ENCODE measurements at regions not wholly inside any gene's neighbourhood (a gene's known extent, or its start where the extent isn't known, plus 50 kb on each side); places are given as distances from the start of the nearest gene placed in this dataset.
A peak's percentile ranks its signal among the peaks of the same experiment; 100 is the strongest.
"Not testable (repeated sequence)": the region's sequence is repeated elsewhere in the genome, so short reads cannot be mapped to it uniquely, and the experiment has no call there.

DNA sequence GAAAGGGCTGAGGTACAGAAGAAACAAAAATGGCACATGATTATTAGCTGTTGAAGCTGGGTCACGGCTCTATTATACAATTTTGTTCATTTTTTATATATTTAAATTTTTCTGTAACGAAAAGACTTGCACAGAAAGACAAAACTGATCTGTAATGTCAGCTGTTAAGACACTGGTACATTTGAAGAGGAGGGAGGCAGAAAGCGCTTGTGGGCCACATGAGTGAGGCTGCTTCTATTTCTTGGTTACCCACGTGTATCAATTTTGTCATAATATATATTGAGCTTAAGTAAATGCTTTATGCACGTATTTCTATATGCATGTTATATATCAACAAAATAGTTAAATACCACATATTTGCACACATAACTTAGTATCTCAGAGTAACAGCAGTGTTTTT, 151.8 kb upstream of the KCNJ18 start:
- peaks cover 22% of the 10 kb centered on the region for H3K4me1 Mint-ChIP-seq (ENCODE audit: low read depth)
- H3K27me3 Mint-ChIP-seq: no peaks in the 10 kb centered on the region
- H3K9me3 Mint-ChIP-seq: peaks cover 19% of the 10 kb centered on the region
- H3K36me3 Mint-ChIP-seq: peaks cover 45% of the 10 kb centered on the region
- ChIA-PET CTCF (no interaction called here), POLR2A (no interaction called here)
- DNase-seq: no peak
- H3K27ac Mint-ChIP-seq: no peak overlapping the region
- no peak overlapping the region for H3K4me3 Mint-ChIP-seq
- intact Hi-C loops (cut with micrococcal nuclease): no loop called here

GRCh38 chr17:21542070-21542469, 150.3 kb upstream of the KCNJ18 start:
- CTCF ChIA-PET: no interaction called here
- H3K4me3 Mint-ChIP-seq: no peak overlapping the region

GRCh38 chr17:21542991-21543390, 149.3 kb upstream of the KCNJ18 start:
- H3K4me3 Mint-ChIP-seq: no peak overlapping the region
- no peak for DNase-seq
- H3K36me3 Mint-ChIP-seq: peaks cover 31% of the 10 kb centered on the region
- intact Hi-C loops (cut with micrococcal nuclease): no loop called here
- H3K27me3 Mint-ChIP-seq: no peaks in the 10 kb centered on the region
- POLR2A ChIA-PET: no interaction called here
- H3K27ac Mint-ChIP-seq: no peak overlapping the region
- CTCF ChIA-PET: no interaction called here
- peaks cover 27% of the 10 kb centered on the region for H3K4me1 Mint-ChIP-seq (ENCODE audit: low read depth)
- peaks cover 7% of the 10 kb centered on the region for H3K9me3 Mint-ChIP-seq

More at GRCh38 chr17:21542070-21542469, 150.3 kb upstream of the KCNJ18 start:
- Mint-ChIP-seq H3K4me1 (ENCODE audit: low read depth) (peaks cover 26% of the 10 kb centered on the region), H3K27me3 (no peaks in the 10 kb centered on the region), H3K9me3 (peaks cover 13% of the 10 kb centered on the region), H3K27ac (no peak overlapping the region), H3K36me3 (peaks cover 37% of the 10 kb centered on the region)
- no peak for DNase-seq
- intact Hi-C loops (cut with micrococcal nuclease): no loop called here
- POLR2A ChIA-PET: no interaction called here

DNA sequence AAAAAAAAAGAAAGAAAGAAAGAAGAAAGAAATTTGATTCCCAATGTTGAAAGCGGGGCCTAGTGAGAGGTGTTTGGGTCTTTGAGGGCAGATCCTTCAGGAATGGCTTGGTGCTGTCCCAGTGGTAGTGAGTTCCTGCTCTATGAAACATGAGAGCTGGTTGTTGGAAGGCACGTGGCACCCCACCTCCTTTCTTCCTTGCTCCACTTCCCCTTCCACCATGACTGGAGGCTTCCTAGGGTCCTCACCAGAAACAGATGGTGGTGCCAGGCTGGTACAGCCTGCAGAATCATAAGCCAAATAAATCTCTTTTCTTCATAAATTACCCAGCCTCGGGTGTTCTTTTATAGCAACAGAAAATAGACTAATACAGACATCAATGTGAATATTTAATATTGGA, 147.3 kb upstream of the KCNJ18 start:
- peaks cover 26% of the 10 kb centered on the region for H3K4me1 Mint-ChIP-seq (ENCODE audit: low read depth)
- no peaks in the 10 kb centered on the region for H3K9me3 Mint-ChIP-seq
- POLR2A ChIA-PET: no interaction called here
- no peaks in the 10 kb centered on the region for H3K27me3 Mint-ChIP-seq
- intact Hi-C loops (cut with micrococcal nuclease): no loop called here
- H3K27ac Mint-ChIP-seq: no peak overlapping the region
- no peak overlapping the region for H3K4me3 Mint-ChIP-seq
- H3K36me3 Mint-ChIP-seq: peaks cover 45% of the 10 kb centered on the region
- no peak for DNase-seq
- CTCF ChIA-PET: no interaction called here

- intact Hi-C loops (cut with micrococcal nuclease): no loop called here
- no peaks in the 10 kb centered on the region for H3K9me3 Mint-ChIP-seq
- peaks cover 2% of the 10 kb centered on the region for H3K27me3 Mint-ChIP-seq
- H3K4me1 Mint-ChIP-seq (ENCODE audit: low read depth): peaks cover 32% of the 10 kb centered on the region
- ChIA-PET CTCF (interaction anchor here (1.0 to 2.0 kb wide), 2 partner anchors 35 to 91 kb away, joined by 3 to 9 read pairs; no protein-coding TSS in a partner anchor), POLR2A (no interaction called here)
- no peak overlapping the region for H3K4me3 Mint-ChIP-seq
- H3K36me3 Mint-ChIP-seq: peaks cover 34% of the 10 kb centered on the region
- no peak overlapping the region for H3K27ac Mint-ChIP-seq
- no peak for DNase-seq
These were observed 144.1 kb upstream of the KCNJ18 start for GRCh38 chr17:21548236-21548635.

GRCh38 chr17:21549107-21549687, 143.1 kb upstream of the KCNJ18 start:
- ChIA-PET CTCF (interaction anchor here (1.0 to 1.2 kb wide), 2 partner anchors 8 to 92 kb away, joined by 3 to 4 read pairs; no protein-coding TSS in a partner anchor), POLR2A (interaction anchor here (0.6 to 1.1 kb wide), 2 partner anchors 13 to 92 kb away, joined by 3 to 4 read pairs; no protein-coding TSS in a partner anchor)
- H3K4me3 Mint-ChIP-seq: peak overlapping the region; percentile 88
- H3K4me1 Mint-ChIP-seq (ENCODE audit: low read depth): peaks cover 32% of the 10 kb centered on the region
- H3K36me3 Mint-ChIP-seq: peaks cover 33% of the 10 kb centered on the region
- intact Hi-C loops (cut with micrococcal nuclease): loop anchor here (1.0 kb wide), 1 partner anchor 10 kb away; no protein-coding TSS in a partner anchor
- peak; percentile 76 for DNase-seq
- peaks cover 6% of the 10 kb centered on the region for H3K27me3 Mint-ChIP-seq
- H3K27ac Mint-ChIP-seq: peak overlapping the region; percentile 73
- peaks cover 4% of the 10 kb centered on the region for H3K9me3 Mint-ChIP-seq

DNA sequence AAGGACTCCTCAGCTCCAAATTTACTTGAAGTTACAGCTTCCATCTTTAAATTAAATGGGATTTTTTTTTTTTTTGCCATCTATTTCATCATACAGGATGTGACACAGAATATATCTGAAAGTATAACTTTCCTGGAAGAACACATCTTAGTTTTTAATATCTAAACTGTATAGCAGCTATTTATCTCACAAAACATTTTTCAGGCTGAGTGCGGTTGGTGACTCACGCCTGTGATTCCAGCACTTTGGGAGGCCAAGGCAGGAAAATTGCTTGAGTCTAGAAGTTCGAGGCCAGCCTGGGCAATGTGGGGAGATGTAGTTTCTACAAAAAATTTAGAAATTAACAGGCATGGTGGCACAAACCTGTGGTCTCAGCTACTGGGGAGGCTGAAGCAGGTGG, 142.3 kb upstream of the KCNJ18 start:
- Mint-ChIP-seq H3K4me3 (peak overlapping the region; percentile 88), H3K27ac (peak overlapping the region; percentile 73), H3K36me3 (peaks cover 26% of the 10 kb centered on the region), H3K4me1 (ENCODE audit: low read depth) (peaks cover 32% of the 10 kb centered on the region)
- not testable (repeated sequence) for H3K9me3 Mint-ChIP-seq, H3K27me3 Mint-ChIP-seq
- POLR2A ChIA-PET: interaction anchor here (0.6 to 1.9 kb wide), 4 partner anchors 14 to 263 kb away, joined by 3 to 5 read pairs (median 4); no protein-coding TSS in a partner anchor
- DNase-seq: peak; percentile 69
- intact Hi-C loops (cut with micrococcal nuclease): loop anchor here (5.0 kb wide), 1 partner anchor 263 kb away; no protein-coding TSS in a partner anchor
- CTCF ChIA-PET: interaction anchor here (1.2 to 1.5 kb wide), 3 partner anchors 9 to 93 kb away, joined by 3 to 5 read pairs (median 4); no protein-coding TSS in a partner anchor

DNA sequence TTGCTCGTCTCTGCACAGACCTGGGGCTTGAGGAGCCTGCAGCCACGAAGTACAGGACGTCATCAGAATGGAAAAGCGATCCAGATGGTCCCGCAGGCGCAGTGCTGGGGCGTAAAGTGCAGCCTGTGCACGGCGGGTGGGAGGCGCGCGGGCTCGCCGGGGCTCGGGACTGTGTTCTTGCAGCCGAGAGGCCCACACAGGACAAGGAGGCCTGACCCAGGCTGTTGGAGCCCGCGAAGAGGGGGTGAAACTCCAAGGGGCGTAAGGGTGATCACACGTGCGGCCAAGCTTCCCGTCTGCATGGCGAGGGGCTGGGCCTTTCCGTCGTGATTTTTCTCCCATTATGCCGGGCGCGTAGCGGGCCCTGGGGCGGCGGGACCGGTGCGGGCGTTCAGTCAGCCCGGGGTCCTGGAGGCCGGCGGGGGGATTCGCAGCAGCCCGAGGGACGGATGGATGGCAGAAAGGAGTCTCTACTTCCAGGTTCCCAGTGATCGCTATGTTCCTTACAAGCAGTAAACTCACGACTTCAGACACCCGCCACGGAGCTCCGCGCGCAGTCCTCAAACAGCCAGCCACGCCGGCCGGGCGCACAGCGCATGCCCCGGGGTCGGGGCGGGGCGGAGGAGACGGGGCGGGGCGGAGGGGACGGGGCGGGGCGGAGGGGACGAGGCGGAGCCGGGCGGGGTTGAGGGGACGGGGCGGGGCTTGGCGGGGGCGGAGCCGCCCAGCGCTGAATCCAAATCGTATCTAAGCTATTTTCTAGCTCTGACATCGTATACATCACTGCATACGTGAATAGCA, 141.0 kb upstream of the KCNJ18 start:
- peak; percentile 86 for DNase-seq
- Mint-ChIP-seq H3K4me3 (peak overlapping the region; percentile 88), H3K27me3 (peaks cover 13% of the 10 kb centered on the region), H3K36me3 (peaks cover 20% of the 10 kb centered on the region), H3K4me1 (ENCODE audit: low read depth) (peaks cover 29% of the 10 kb centered on the region), H3K27ac (peak overlapping the region; percentile 66), H3K9me3 (peaks cover 11% of the 10 kb centered on the region)
- CTCF ChIA-PET: interaction anchor here (1.5 to 2.1 kb wide), 2 partner anchors 38 to 94 kb away, joined by 5 to 6 read pairs; no protein-coding TSS in a partner anchor
- intact Hi-C loops (cut with micrococcal nuclease): loop anchor here (5.0 kb wide), 1 partner anchor 264 kb away; no protein-coding TSS in a partner anchor
- POLR2A ChIA-PET: interaction anchor here (0.9 to 1.9 kb wide), 3 partner anchors 19 to 275 kb away, joined by 3 to 5 read pairs (median 4); no protein-coding TSS in a partner anchor

- intact Hi-C loops (cut with micrococcal nuclease); H3K4me1 Mint-ChIP-seq (ENCODE audit: low read depth); POLR2A ChIA-PET; CTCF ChIA-PET; H3K36me3 Mint-ChIP-seq; H3K4me3 Mint-ChIP-seq; H3K27ac Mint-ChIP-seq; DNase-seq: not testable (repeated sequence)
- Mint-ChIP-seq H3K27me3 (peaks cover 16% of the 10 kb centered on the region), H3K9me3 (peaks cover 24% of the 10 kb centered on the region)
These were observed 133.4 kb upstream of the KCNJ18 start for GRCh38 chr17:21558921-21559320.

- peaks cover 6% of the 10 kb centered on the region for H3K27me3 Mint-ChIP-seq
- ChIA-PET POLR2A (no interaction called here), CTCF (no interaction called here)
- H3K4me3 Mint-ChIP-seq: no peak overlapping the region
- no peak for DNase-seq
- H3K4me1 Mint-ChIP-seq (ENCODE audit: low read depth): no peaks in the 10 kb centered on the region
- H3K9me3 Mint-ChIP-seq: peaks cover 6% of the 10 kb centered on the region
- intact Hi-C loops (cut with micrococcal nuclease): no loop called here
- no peak overlapping the region for H3K27ac Mint-ChIP-seq
- H3K36me3 Mint-ChIP-seq: peaks cover 2% of the 10 kb centered on the region
These were observed 128.1 kb upstream of the KCNJ18 start for GRCh38 chr17:21564262-21564661.

DNA sequence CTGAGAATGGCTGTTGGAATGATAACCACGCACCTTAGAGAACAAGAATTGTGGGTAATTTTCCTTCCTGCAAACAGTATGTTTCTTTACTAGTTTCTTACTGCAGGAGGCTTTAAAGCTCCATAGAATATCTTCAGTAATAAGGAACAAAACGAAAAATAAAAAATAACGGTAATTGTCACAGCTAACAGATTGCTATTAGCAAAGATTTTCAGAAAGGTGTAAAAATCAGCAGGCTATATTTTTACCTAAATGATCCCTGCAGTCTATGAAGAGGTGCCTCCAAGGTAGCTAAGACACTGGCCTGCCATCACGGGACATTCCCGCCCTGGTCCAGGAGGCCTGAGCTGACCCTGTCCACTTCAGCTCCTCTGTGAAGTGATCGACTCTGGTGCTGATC, 127.6 kb upstream of the KCNJ18 start:
- DNase-seq; H3K27me3 Mint-ChIP-seq; H3K36me3 Mint-ChIP-seq; H3K27ac Mint-ChIP-seq; H3K9me3 Mint-ChIP-seq; POLR2A ChIA-PET; intact Hi-C loops (cut with micrococcal nuclease); CTCF ChIA-PET; H3K4me1 Mint-ChIP-seq (ENCODE audit: low read depth); H3K4me3 Mint-ChIP-seq: not testable (repeated sequence)

GRCh38 chr17:21570427-21570826, 121.9 kb upstream of the KCNJ18 start:
- intact Hi-C loops (cut with micrococcal nuclease); H3K36me3 Mint-ChIP-seq; H3K4me1 Mint-ChIP-seq (ENCODE audit: low read depth); DNase-seq; POLR2A ChIA-PET; H3K27me3 Mint-ChIP-seq; CTCF ChIA-PET; H3K4me3 Mint-ChIP-seq; H3K27ac Mint-ChIP-seq: not testable (repeated sequence)
- peaks cover 14% of the 10 kb centered on the region for H3K9me3 Mint-ChIP-seq
